Naive thymus-derived CD4-positive, alpha-beta T cell (primary cell): ENCODE measurements at regions not wholly inside any gene's neighbourhood (a gene's known extent, or its start where the extent isn't known, plus 50 kb on each side); places are given as distances from the start of the nearest gene placed in this dataset.
"Not testable (repeated sequence)": the region's sequence is repeated elsewhere in the genome, so short reads cannot be mapped to it uniquely, and the experiment has no call there.

Experiments
- ATAC-seq: fragments of 150-1000 bp; cut with Tn5 transposase; 2 replicates; pipeline ENCODE4 v1.10.0; 2021; ENCODE audit warnings: mild to moderate bottlenecking, moderate library complexity
- CTCF ChIA-PET: fragments of 350-600 bp; sonication (Branson Sonifier 250); formaldehyde crosslinking; loops from one replicate; lab custom pipeline; 2021; ENCODE audit warnings: antibody characterized with exemption; lab: Charles Lee
- POLR2A ChIA-PET: fragments of 350-600 bp; sonication (Branson Sonifier 250); formaldehyde crosslinking; loops from one replicate; lab custom pipeline; 2021; ENCODE audit warnings: antibody characterized with exemption, inconsistent platforms; lab: Charles Lee
- DNase-seq, 9 donors: peaks; one replicate each; pipeline versions ENCODE4 v3.0.0 to v3.0.0-alpha.2; 2020 to 2022; ENCODE audit warnings: mixed read lengths in 1 of 9
- H3K27ac ChIP-seq: one replicate; pipeline ENCODE4 v1.7.0; 2013; ENCODE audit warnings: mild to moderate bottlenecking, low read depth, low read length, moderate library complexity
- H3K27me3 ChIP-seq, 2 donors: one replicate each; pipeline ENCODE4 v1.7.0; 2013; ENCODE audit warnings: low read length in 2 of 2, mild to moderate bottlenecking in 2 of 2, moderate library complexity in 2 of 2; ENCODE audit not compliant: control insufficient read depth in 2 of 2, insufficient read depth in 2 of 2
- H3K36me3 ChIP-seq, 3 experiments: 1 replicate in 2 of 3; 2 replicates in 1 of 3; pipeline ENCODE4 v1.7.0; 2013; ENCODE audit warnings: low read length in 3 of 3, mild to moderate bottlenecking in 3 of 3, moderate library complexity in 1 of 3; ENCODE audit not compliant: insufficient read depth in 3 of 3, control insufficient read depth in 2 of 3
- H3K4me1 ChIP-seq, 2 donors: one replicate each; pipeline ENCODE4 v1.7.0; 2013; ENCODE audit warnings: low read length in 2 of 2, mild to moderate bottlenecking in 2 of 2, moderate library complexity in 1 of 2; ENCODE audit not compliant: control insufficient read depth in 2 of 2, insufficient read depth in 2 of 2
- H3K4me3 ChIP-seq: 2 replicates; pipeline ENCODE4 v1.7.0; 2013; ENCODE audit warnings: mild to moderate bottlenecking, low read length
- H3K9me3 ChIP-seq, 3 experiments: 1 replicate in 2 of 3; 2 replicates in 1 of 3; pipeline ENCODE4 v1.7.0; 2013; ENCODE audit warnings: low read length in 3 of 3; ENCODE audit not compliant: control insufficient read depth in 2 of 3
- H3K27ac Mint-ChIP-seq, 9 donors: one replicate each; pipeline ENCODE4 v1.8.0; 2020 to 2022; ENCODE audit warnings: mixed read lengths in 9 of 9, mild to moderate bottlenecking in 8 of 9, moderate library complexity in 5 of 9, inconsistent platforms in 2 of 9
- H3K27me3 Mint-ChIP-seq, 5 donors: one replicate each; pipeline ENCODE4 v1.8.0; 2021 to 2022; ENCODE audit warnings: mixed read lengths in 5 of 5, mild to moderate bottlenecking in 1 of 5
- H3K36me3 Mint-ChIP-seq, 5 donors: one replicate each; pipeline ENCODE4 v1.8.0; 2020 to 2022; ENCODE audit warnings: mixed read lengths in 5 of 5, mild to moderate bottlenecking in 3 of 5, inconsistent platforms in 1 of 5
- H3K4me1 Mint-ChIP-seq, 7 donors: one replicate each; pipeline ENCODE4 v1.8.0; 2020 to 2022; ENCODE audit warnings: mixed read lengths in 7 of 7, mild to moderate bottlenecking in 3 of 7, inconsistent platforms in 1 of 7
- H3K4me3 Mint-ChIP-seq, 10 donors: one replicate each; pipeline ENCODE4 v1.8.0; 2020 to 2022; ENCODE audit warnings: mild to moderate bottlenecking in 10 of 10, mixed read lengths in 10 of 10, moderate library complexity in 6 of 10, inconsistent platforms in 2 of 10
- H3K9me3 Mint-ChIP-seq, 11 donors: one replicate each; pipeline ENCODE4 v1.8.0; 2020 to 2022; ENCODE audit warnings: mixed read lengths in 11 of 11, mild to moderate bottlenecking in 4 of 11, inconsistent platforms in 1 of 11, moderate library complexity in 1 of 11
- intact Hi-C, 2 donors: fragments of 100-400 bp; cut with micrococcal nuclease; formaldehyde crosslinking; loops; one replicate each; pipeline ENCODE4 v1.15.1; 2023

- H3K27me3 Mint-ChIP-seq, ATAC-seq: not testable (repeated sequence)
Observed at GRCh38 chrY:17511984-17512383, 368.0 kb downstream of the CDY2B start.

GRCh38 chrY:17511476-17511875 is 368.5 kb downstream of the CDY2B start:
- H3K9me3 Mint-ChIP-seq, DNase-seq, H3K4me3 ChIP-seq, H3K27me3 ChIP-seq, H3K4me1 ChIP-seq, CTCF ChIA-PET, H3K9me3 ChIP-seq, H3K4me1 Mint-ChIP-seq, H3K4me3 Mint-ChIP-seq, H3K36me3 ChIP-seq, H3K27ac Mint-ChIP-seq, H3K27ac ChIP-seq, H3K27me3 Mint-ChIP-seq, H3K36me3 Mint-ChIP-seq, intact Hi-C loops, POLR2A ChIA-PET, ATAC-seq: not testable (repeated sequence)

More at GRCh38 chrY:17511984-17512383, 368.0 kb downstream of the CDY2B start:
- H3K4me1 ChIP-seq, H3K9me3 ChIP-seq, H3K27me3 ChIP-seq, POLR2A ChIA-PET, H3K9me3 Mint-ChIP-seq, H3K4me1 Mint-ChIP-seq, intact Hi-C loops, H3K4me3 ChIP-seq, CTCF ChIA-PET, H3K4me3 Mint-ChIP-seq, H3K27ac ChIP-seq, H3K36me3 ChIP-seq, DNase-seq, H3K27ac Mint-ChIP-seq, H3K36me3 Mint-ChIP-seq: not testable (repeated sequence)

DNA sequence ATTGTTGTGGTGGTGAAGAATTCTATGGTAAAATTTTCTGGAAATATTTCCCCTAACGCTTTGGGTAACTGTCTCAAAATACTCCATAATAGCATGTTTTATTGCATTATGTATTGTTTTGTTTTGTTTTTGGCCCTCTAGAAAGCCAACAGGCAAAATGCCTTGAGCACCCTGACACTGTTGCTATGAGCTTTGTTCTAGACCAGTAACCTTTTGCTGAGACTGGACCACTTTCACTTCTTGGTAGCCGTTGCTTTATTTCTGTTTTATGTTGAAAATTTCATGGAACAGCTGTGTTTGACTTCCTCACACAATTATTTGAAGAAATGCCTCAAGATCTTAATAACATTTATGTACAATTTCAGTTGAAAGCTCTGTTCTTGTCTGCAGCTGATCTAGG is 374.2 kb downstream of the CDY2B start:
- H3K27me3 ChIP-seq, H3K9me3 Mint-ChIP-seq, H3K4me1 ChIP-seq, H3K27ac Mint-ChIP-seq, intact Hi-C loops, H3K4me3 ChIP-seq, H3K4me1 Mint-ChIP-seq, POLR2A ChIA-PET, H3K36me3 Mint-ChIP-seq, H3K27me3 Mint-ChIP-seq, H3K4me3 Mint-ChIP-seq, H3K9me3 ChIP-seq, H3K27ac ChIP-seq, CTCF ChIA-PET, ATAC-seq, DNase-seq, H3K36me3 ChIP-seq: not testable (repeated sequence)

- H3K27ac Mint-ChIP-seq, H3K36me3 ChIP-seq, H3K9me3 Mint-ChIP-seq, H3K4me1 Mint-ChIP-seq, H3K4me3 Mint-ChIP-seq, ATAC-seq, H3K4me1 ChIP-seq, H3K27me3 ChIP-seq, DNase-seq, H3K9me3 ChIP-seq, CTCF ChIA-PET, H3K36me3 Mint-ChIP-seq, H3K27me3 Mint-ChIP-seq, H3K4me3 ChIP-seq, intact Hi-C loops, POLR2A ChIA-PET, H3K27ac ChIP-seq: not testable (repeated sequence)
Observed at GRCh38 chrY:17484763-17485162, 395.3 kb downstream of the CDY2B start.

- H3K4me3 Mint-ChIP-seq, intact Hi-C loops, H3K9me3 ChIP-seq, H3K36me3 ChIP-seq, H3K4me1 Mint-ChIP-seq, DNase-seq, H3K27ac Mint-ChIP-seq, H3K4me3 ChIP-seq, H3K4me1 ChIP-seq, H3K36me3 Mint-ChIP-seq, H3K27me3 ChIP-seq, H3K27me3 Mint-ChIP-seq, ATAC-seq, H3K9me3 Mint-ChIP-seq, CTCF ChIA-PET, H3K27ac ChIP-seq, POLR2A ChIA-PET: not testable (repeated sequence)
Observed at GRCh38 chrY:17484157-17484556, 395.9 kb downstream of the CDY2B start.

DNA sequence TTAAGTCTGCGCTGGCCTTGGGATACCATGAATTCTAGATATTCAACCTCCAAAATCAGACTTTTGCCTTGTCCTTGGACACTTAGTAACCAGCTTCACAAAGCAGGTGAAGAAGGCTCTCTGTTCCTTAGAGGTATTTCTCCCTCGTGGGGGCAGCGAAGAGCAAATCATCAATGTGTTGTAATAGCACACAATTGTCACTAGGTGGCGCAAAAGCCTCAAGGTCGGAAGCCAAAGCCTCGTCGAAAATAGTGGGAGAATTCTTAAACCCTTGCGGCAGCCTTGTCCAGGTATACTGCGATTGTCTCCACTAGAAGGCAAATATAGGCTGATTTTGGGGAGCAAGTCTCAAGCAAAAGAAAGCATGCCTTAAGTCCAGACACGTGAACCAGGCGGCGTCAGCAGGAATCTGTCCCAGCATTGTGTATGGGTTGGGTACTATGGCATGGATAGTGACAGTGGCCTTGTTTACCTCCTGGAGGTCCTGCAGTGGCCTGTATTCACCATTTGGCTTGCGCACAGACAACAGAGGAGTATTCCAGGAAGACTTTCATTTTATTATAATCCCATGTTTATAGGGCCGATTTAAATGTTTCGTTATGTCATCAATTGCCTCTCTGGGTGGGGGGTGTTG is 398.5 kb downstream of the CDY2B start:
- H3K27ac ChIP-seq, H3K4me3 ChIP-seq, H3K9me3 Mint-ChIP-seq, H3K27ac Mint-ChIP-seq, CTCF ChIA-PET, POLR2A ChIA-PET, H3K4me3 Mint-ChIP-seq, H3K27me3 ChIP-seq, H3K36me3 ChIP-seq, H3K36me3 Mint-ChIP-seq, H3K4me1 ChIP-seq, H3K9me3 ChIP-seq, intact Hi-C loops, DNase-seq, H3K27me3 Mint-ChIP-seq, H3K4me1 Mint-ChIP-seq: not testable (repeated sequence)
- ATAC-seq = peak; percentile 64

GRCh38 chrY:17472068-17472467 is 408.0 kb downstream of the CDY2B start:
- intact Hi-C loops, H3K27me3 ChIP-seq, H3K4me1 Mint-ChIP-seq, H3K9me3 Mint-ChIP-seq, H3K4me3 ChIP-seq, POLR2A ChIA-PET, H3K9me3 ChIP-seq, H3K4me1 ChIP-seq, H3K4me3 Mint-ChIP-seq, H3K27ac ChIP-seq, ATAC-seq, H3K27me3 Mint-ChIP-seq, H3K36me3 Mint-ChIP-seq, CTCF ChIA-PET, DNase-seq, H3K36me3 ChIP-seq, H3K27ac Mint-ChIP-seq: not testable (repeated sequence)
